PFSK-1 (cell line): ENCODE measurements at regions not wholly inside any gene's neighbourhood (a gene's known extent, or its start where the extent isn't known, plus 50 kb on each side); places are given as distances from the start of the nearest gene placed in this dataset.

Experiments
- FOXP2 ChIP-seq: optimal IDR thresholded peaks from 2 replicates; pipeline ENCODE3; 2011; ENCODE audit warnings: borderline replicate concordance, control low read depth, inconsistent platforms; ENCODE audit not compliant: insufficient read depth; ENCODE audit errors: extremely low read length, extremely low read depth
- POLR2AphosphoS5 ChIP-seq: IDR thresholded peaks from 2 replicates; pipeline ENCODE4 v1.6.1; 2012; ENCODE audit warnings: low read depth, mild to moderate bottlenecking, control low read depth, low read length, moderate library complexity
- SIN3A ChIP-seq: IDR thresholded peaks from 2 replicates; pipeline ENCODE4 v1.6.1; 2012; ENCODE audit warnings: mild to moderate bottlenecking, low read length, moderate library complexity, borderline replicate concordance; ENCODE audit not compliant: insufficient read depth
- TAF1 ChIP-seq: IDR thresholded peaks from 2 replicates; pipeline ENCODE4 v1.6.1; 2012; ENCODE audit warnings: low read length, control low read depth, borderline replicate concordance; ENCODE audit not compliant: insufficient read depth
- TF ChIP-seq, protein P1 (sequence below), 2 experiments: IDR thresholded peaks; 2 replicates each; pipeline versions ENCODE4 v1.6.1 to v1.8.0; 2011 to 2012; ENCODE audit warnings: low read depth in 2 of 2, low read length in 2 of 2, control low read depth in 1 of 2, inconsistent platforms in 1 of 2, mild to moderate bottlenecking in 1 of 2, moderate library complexity in 1 of 2; ENCODE audit not compliant: insufficient read depth in 1 of 2

DNA sequence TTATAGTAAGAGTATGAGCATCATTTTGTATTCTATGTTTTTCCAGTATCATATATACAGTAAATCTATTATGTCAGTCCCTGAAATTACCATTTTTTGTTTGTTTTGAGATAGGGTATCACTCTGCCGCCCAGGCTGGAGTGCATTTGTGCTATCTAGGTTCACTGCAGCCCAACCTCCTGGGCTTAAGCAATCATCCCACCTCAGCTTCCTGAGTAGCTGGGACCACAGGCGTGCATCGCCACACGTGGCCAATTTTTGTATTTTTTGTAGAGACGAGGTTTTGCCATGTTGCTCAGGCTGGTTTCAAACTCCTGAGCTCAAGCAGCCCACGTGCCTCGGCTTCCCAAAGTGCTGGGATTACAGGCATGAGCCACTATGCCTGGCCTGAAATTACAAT is 85.6 kb downstream of the ZNF330 start:
- no peak for TF ChIP-seq FOXP2
- TF ChIP-seq, protein P1, sequence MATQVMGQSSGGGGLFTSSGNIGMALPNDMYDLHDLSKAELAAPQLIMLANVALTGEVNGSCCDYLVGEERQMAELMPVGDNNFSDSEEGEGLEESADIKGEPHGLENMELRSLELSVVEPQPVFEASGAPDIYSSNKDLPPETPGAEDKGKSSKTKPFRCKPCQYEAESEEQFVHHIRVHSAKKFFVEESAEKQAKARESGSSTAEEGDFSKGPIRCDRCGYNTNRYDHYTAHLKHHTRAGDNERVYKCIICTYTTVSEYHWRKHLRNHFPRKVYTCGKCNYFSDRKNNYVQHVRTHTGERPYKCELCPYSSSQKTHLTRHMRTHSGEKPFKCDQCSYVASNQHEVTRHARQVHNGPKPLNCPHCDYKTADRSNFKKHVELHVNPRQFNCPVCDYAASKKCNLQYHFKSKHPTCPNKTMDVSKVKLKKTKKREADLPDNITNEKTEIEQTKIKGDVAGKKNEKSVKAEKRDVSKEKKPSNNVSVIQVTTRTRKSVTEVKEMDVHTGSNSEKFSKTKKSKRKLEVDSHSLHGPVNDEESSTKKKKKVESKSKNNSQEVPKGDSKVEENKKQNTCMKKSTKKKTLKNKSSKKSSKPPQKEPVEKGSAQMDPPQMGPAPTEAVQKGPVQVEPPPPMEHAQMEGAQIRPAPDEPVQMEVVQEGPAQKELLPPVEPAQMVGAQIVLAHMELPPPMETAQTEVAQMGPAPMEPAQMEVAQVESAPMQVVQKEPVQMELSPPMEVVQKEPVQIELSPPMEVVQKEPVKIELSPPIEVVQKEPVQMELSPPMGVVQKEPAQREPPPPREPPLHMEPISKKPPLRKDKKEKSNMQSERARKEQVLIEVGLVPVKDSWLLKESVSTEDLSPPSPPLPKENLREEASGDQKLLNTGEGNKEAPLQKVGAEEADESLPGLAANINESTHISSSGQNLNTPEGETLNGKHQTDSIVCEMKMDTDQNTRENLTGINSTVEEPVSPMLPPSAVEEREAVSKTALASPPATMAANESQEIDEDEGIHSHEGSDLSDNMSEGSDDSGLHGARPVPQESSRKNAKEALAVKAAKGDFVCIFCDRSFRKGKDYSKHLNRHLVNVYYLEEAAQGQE (IDR thresholded peaks at IDR 0.05; ENCODE audit: insufficient read depth in 1 of 2, low read depth in 2 of 2, low read length in 2 of 2): no peak
- no peak for TF ChIP-seq SIN3A
- TF ChIP-seq TAF1: no peak
- TF ChIP-seq POLR2AphosphoS5: no peak

DNA sequence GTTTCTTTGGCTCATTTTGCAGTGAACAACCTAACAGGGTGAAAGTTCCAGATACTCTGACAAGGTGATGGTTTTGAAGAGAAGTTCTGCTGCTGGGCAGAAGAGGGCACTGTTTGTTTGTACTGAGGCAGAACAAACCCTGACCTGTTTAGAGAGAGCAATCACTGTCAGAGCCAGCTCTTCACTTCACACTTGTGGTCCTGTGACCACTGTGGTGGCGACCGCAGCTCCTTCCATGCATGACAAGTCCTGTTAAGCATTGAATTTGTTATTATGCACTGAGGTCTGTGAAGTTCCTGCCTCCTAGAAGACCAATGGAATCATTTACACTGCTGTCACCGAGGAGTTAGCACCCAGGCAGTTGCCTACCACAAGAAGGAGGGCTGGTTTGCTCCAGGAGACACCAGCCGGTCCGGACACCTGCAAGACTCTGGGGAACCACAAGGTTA is 86.6 kb downstream of the ZNF330 start:
- TF ChIP-seq FOXP2 (no peak), TAF1 (no peak), SIN3A (no peak), POLR2AphosphoS5 (no peak)
- TF ChIP-seq, protein P1 (IDR thresholded peaks at IDR 0.05; ENCODE audit: insufficient read depth in 1 of 2, low read depth in 2 of 2, low read length in 2 of 2): no peak

DNA sequence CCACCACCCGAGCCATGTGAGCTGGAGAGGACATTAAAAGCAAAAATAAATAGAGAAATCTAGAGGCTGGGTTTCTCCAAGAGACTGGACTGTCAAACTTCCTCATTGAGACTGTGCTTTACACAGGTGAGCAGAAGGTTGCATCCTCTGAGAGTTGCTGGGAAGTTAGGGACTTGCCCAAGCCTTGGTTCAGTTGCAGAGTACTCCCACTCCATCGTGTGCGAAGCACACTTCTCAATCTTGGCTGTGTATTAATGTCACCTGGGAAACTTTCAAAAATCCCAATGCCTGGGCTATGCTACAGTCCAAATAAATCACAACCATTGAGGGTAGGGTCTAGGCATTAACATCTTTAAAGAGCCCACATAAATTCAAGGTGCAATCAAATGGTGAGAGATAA is 89.2 kb downstream of the ZNF330 start:
- TF ChIP-seq SIN3A: no peak
- TF ChIP-seq FOXP2: no peak
- TF ChIP-seq TAF1: no peak
- TF ChIP-seq, protein P1 (IDR thresholded peaks at IDR 0.05; ENCODE audit: insufficient read depth in 1 of 2, low read depth in 2 of 2, low read length in 2 of 2): no peak
- TF ChIP-seq POLR2AphosphoS5: no peak

DNA sequence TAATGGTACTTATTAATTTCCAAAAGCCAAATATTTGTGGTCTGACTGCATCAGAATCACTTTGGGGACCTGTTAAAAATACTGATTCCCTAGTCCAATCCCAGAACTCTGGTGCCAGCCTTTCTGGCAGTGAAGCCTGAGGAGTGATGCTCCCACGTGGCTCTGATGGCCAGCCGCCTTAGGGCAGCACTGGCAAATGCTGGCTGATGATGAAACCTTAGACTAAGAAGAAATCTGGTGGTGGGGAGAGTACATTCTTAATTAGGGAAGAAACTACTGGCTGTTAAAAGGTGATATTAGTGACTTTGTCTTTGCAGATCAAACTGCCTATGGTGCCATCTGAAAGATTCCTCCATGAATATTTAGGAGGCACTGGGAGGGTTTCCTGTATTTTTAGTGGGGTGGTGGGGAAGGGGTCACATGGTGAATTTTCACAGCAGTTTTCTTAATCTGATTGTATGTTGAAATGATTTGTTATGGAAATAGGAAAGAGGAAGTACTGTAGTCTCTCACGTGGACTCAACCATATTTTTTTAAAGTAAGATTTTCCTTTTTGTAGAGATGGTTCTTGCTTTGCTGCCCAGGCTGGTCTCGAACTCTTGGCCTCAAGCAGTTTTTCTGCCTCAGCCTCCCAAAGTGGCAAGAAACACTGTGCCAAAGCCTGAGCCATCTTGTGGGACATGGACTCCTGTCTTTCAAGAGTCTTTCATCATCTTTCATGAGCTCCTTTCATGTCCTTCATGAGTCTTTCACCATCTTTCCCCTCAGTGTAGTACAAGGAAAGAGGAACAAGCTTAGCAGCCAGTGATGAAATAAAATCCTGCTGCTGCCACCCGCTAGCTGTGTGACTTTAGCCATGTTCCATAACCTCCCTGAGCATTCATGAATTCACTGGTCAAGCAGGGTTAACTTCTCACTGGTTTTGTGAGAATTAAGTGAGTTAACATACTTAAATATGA is 90.8 kb downstream of the ZNF330 start:
- TF ChIP-seq TAF1: no peak
- TF ChIP-seq, protein P1 (IDR thresholded peaks at IDR 0.05; ENCODE audit: insufficient read depth in 1 of 2, low read depth in 2 of 2, low read length in 2 of 2): no peak
- no peak for TF ChIP-seq FOXP2
- no peak for TF ChIP-seq POLR2AphosphoS5
- no peak for TF ChIP-seq SIN3A
